Ishikawa (cell line): ENCODE measurements at regions not wholly inside any gene's neighbourhood (a gene's known extent, or its start where the extent isn't known, plus 50 kb on each side); places are given as distances from the start of the nearest gene placed in this dataset.

ENCODE experiments used
- CEBPB ChIP-seq: IDR thresholded peaks from 2 replicates; pipeline ENCODE4 v1.6.1; 2012
- NFIC ChIP-seq: IDR thresholded peaks from 2 replicates; pipeline ENCODE4 v1.6.1; 2012
- REST ChIP-seq: IDR thresholded peaks from 2 replicates; pipeline ENCODE4 v1.6.1; 2012; ENCODE audit warnings: low read depth, mild to moderate bottlenecking

- TF ChIP-seq CEBPB (no peak), NFIC (no peak), REST (no peak)
Observed at GRCh38 chr20:26154224-26154623, 457.6 kb upstream of the ZNF337 start.
